ENCODE measurements at regions not wholly inside any gene's neighbourhood (a gene's known extent, or its start where the extent isn't known, plus 50 kb on each side); places are given as distances from the start of the nearest gene placed in this dataset.

DNA sequence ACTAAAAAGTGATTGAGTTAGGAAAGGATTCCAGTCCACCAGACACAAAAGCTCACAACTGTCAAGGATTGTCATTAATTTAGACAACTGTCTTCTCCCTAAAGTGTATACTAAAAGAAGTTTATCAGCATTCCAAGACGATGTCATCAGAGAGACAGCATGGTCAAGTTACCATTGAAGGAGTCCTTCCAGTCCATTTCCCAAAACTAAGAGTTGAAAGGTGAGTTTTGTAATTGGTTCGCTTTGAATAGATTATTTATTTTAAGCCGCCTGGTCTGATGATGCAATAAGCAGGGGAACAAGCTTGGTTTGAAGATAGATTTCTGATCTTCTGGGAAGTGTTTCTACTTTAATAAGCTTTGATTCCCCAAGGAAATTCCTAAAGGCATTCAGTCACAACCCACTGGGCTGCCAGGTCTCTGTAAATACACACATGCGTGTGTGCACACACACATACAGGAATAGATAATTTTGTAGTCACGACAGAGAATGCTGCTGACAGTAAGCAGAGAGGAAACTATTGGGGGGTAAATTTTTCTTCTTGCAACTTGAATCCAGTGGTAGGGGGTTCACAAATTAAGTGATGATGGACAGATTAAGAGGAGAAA lies 234.8 kb downstream of the PIK3R1 start:
- ChIA-PET POLR2A (interaction anchor here (2.1 kb wide), 1 partner anchor 15 kb away, joined by 10 read pairs; no protein-coding TSS in a partner anchor), CTCF (ENCODE audit: low intra/inter-chr PET ratio) (no interaction called here)
- H2AFZ ChIP-seq (ENCODE audit: low read depth, low read length): peak overlapping the region; percentile 43
- intact Hi-C loops (cut with micrococcal nuclease) (no loop called here), in situ Hi-C loops (cut with MboI) (no loop called here)
- H3K9me1 ChIP-seq (ENCODE audit: control insufficient read depth, insufficient read depth, low read length): no peaks in the 10 kb centered on the region
- ATAC-seq (no peak), DNase-seq (ENCODE audit: extremely low read depth in 1 of 4, low spot score in 3 of 4) (no peak), FAIRE-seq (no peak)
- TF ChIP-seq TFAM (CRISPR knock-in tag; conservative IDR thresholded peaks at IDR 0.05) (no peak), CEBPB (tag; IDR thresholded peaks at IDR 0.05) (peak; percentile 88), CEBPG (CRISPR knock-in tag; IDR thresholded peaks at IDR 0.05) (peak; percentile 52; the same call in 1 of the 2 replicates), CEBPG (tag; conservative IDR thresholded peaks at IDR 0.05 in 1 of 2, IDR thresholded peaks at IDR 0.05 in 1 of 2) (peak; percentile 84 to 92), TAF15 (IDR thresholded peaks at IDR 0.05; ENCODE audit: low read depth, low read length) (no peak), SMARCC2 (IDR thresholded peaks at IDR 0.05; ENCODE audit: low read depth) (no peak)
- TF ChIP-seq, protein P1, sequence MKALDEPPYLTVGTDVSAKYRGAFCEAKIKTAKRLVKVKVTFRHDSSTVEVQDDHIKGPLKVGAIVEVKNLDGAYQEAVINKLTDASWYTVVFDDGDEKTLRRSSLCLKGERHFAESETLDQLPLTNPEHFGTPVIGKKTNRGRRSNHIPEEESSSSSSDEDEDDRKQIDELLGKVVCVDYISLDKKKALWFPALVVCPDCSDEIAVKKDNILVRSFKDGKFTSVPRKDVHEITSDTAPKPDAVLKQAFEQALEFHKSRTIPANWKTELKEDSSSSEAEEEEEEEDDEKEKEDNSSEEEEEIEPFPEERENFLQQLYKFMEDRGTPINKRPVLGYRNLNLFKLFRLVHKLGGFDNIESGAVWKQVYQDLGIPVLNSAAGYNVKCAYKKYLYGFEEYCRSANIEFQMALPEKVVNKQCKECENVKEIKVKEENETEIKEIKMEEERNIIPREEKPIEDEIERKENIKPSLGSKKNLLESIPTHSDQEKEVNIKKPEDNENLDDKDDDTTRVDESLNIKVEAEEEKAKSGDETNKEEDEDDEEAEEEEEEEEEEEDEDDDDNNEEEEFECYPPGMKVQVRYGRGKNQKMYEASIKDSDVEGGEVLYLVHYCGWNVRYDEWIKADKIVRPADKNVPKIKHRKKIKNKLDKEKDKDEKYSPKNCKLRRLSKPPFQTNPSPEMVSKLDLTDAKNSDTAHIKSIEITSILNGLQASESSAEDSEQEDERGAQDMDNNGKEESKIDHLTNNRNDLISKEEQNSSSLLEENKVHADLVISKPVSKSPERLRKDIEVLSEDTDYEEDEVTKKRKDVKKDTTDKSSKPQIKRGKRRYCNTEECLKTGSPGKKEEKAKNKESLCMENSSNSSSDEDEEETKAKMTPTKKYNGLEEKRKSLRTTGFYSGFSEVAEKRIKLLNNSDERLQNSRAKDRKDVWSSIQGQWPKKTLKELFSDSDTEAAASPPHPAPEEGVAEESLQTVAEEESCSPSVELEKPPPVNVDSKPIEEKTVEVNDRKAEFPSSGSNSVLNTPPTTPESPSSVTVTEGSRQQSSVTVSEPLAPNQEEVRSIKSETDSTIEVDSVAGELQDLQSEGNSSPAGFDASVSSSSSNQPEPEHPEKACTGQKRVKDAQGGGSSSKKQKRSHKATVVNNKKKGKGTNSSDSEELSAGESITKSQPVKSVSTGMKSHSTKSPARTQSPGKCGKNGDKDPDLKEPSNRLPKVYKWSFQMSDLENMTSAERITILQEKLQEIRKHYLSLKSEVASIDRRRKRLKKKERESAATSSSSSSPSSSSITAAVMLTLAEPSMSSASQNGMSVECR (CRISPR knock-in tag; IDR thresholded peaks at IDR 0.05): no peak
- TF ChIP-seq, protein P2, sequence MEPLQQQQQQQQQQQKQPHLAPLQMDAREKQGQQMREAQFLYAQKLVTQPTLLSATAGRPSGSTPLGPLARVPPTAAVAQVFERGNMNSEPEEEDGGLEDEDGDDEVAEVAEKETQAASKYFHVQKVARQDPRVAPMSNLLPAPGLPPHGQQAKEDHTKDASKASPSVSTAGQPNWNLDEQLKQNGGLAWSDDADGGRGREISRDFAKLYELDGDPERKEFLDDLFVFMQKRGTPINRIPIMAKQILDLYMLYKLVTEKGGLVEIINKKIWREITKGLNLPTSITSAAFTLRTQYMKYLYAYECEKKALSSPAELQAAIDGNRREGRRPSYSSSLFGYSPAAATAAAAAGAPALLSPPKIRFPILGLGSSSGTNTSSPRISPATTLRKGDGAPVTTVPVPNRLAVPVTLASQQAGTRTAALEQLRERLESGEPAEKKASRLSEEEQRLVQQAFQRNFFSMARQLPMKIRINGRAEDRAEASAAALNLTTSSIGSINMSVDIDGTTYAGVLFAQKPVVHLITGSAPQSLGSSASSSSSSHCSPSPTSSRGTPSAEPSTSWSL (CRISPR knock-in tag; IDR thresholded peaks at IDR 0.05; ENCODE audit: borderline replicate concordance): no peak
- TF ChIP-seq, protein P3, sequence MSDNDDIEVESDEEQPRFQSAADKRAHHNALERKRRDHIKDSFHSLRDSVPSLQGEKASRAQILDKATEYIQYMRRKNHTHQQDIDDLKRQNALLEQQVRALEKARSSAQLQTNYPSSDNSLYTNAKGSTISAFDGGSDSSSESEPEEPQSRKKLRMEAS (CRISPR knock-in tag; IDR thresholded peaks at IDR 0.05): no peak
- TF ChIP-seq, protein P4, sequence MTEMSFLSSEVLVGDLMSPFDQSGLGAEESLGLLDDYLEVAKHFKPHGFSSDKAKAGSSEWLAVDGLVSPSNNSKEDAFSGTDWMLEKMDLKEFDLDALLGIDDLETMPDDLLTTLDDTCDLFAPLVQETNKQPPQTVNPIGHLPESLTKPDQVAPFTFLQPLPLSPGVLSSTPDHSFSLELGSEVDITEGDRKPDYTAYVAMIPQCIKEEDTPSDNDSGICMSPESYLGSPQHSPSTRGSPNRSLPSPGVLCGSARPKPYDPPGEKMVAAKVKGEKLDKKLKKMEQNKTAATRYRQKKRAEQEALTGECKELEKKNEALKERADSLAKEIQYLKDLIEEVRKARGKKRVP (CRISPR knock-in tag; IDR thresholded peaks at IDR 0.05): 0 out of 2 replicates have a peak, but pooled peaks have one; percentile 29
- TF ChIP-seq, protein P5, sequence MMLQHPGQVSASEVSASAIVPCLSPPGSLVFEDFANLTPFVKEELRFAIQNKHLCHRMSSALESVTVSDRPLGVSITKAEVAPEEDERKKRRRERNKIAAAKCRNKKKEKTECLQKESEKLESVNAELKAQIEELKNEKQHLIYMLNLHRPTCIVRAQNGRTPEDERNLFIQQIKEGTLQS (IDR thresholded peaks at IDR 0.05): peak; percentile 94
- TF ChIP-seq, protein P5 (CRISPR knock-in tag; conservative IDR thresholded peaks at IDR 0.05): no peak
- no peaks in the 10 kb centered on the region for H3K9me3 ChIP-seq (replicated peaks; ENCODE audit: control insufficient read depth, insufficient read depth, low read depth, low read length)
- H4K20me1 ChIP-seq (replicated peaks; ENCODE audit: control insufficient read depth, insufficient read depth, low read length): no peaks in the 10 kb centered on the region
- peaks cover 0 to 19% of the 10 kb centered on the region in 2 experiments; a peak in 3 of 5 replicates for H3K4me1 ChIP-seq (replicated peaks in 1 of 2; ENCODE audit: control insufficient read depth in 2 of 2, insufficient read depth in 2 of 2, low read length in 2 of 2)
- H3K4me2 ChIP-seq (ENCODE audit: insufficient read depth, low read length): no peak overlapping the region
- H3K9ac ChIP-seq (ENCODE audit: insufficient read depth in 1 of 2, low read depth in 2 of 2, low read length in 2 of 2): no peak overlapping the region
- H3K36me3 ChIP-seq (ENCODE audit: control insufficient read depth, insufficient read depth, low read length): no peaks in the 10 kb centered on the region
- no peaks in the 10 kb centered on the region for H3K27me3 ChIP-seq (ENCODE audit: control insufficient read depth in 2 of 2, insufficient read depth in 2 of 2, low read length in 2 of 2)
- H3K27ac ChIP-seq (ENCODE audit: extremely low read depth, low read depth, low read length): no peak overlapping the region
- H3K79me2 ChIP-seq (ENCODE audit: control insufficient read depth, insufficient read depth, low read length): no peaks in the 10 kb centered on the region
- WGBS (ENCODE audit: insufficient coverage, low coverage, missing lambda C conversion rate): 45% methylated on average over 5 of the region's 5 CpGs
- no TSS peak for BruUV-seq (replicated peaks)
- no peak overlapping the region for H3K4me3 ChIP-seq

Measured in K562 (cell line).